CD4-positive, CD25-positive, alpha-beta regulatory T cell (primary cell): ENCODE measurements at regions not wholly inside any gene's neighbourhood (a gene's known extent, or its start where the extent isn't known, plus 50 kb on each side); places are given as distances from the start of the nearest gene placed in this dataset.

Experiments
- ATAC-seq, 2 donors: fragments of 150-1000 bp; cut with Tn5 transposase; one replicate each; pipeline ENCODE4 v1.10.0; 2021; ENCODE audit warnings: low read depth in 2 of 2, moderate number of reproducible peaks in 2 of 2, moderate library complexity in 1 of 2
- DNase-seq, 3 donors: peaks; one replicate each; pipeline versions ENCODE4 v3.0.0 to v3.0.0-alpha.2; 2012 to 2022; ENCODE audit warnings: mixed read lengths in 1 of 3
- H3K27ac ChIP-seq: one replicate; pipeline ENCODE4 v1.7.0; 2013; ENCODE audit warnings: mild to moderate bottlenecking, low read length; ENCODE audit not compliant: insufficient read depth, poor library complexity, severe bottlenecking
- H3K27me3 ChIP-seq: one replicate; pipeline ENCODE4 v1.7.0; 2013; ENCODE audit warnings: low read length; ENCODE audit not compliant: control insufficient read depth, insufficient read depth
- H3K36me3 ChIP-seq: one replicate; pipeline ENCODE4 v1.7.0; 2013; ENCODE audit warnings: mild to moderate bottlenecking, low read length, moderate library complexity; ENCODE audit not compliant: control insufficient read depth, insufficient read depth
- H3K4me1 ChIP-seq: 2 replicates; pipeline ENCODE4 v1.7.0; 2013; ENCODE audit warnings: mild to moderate bottlenecking, low read length; ENCODE audit not compliant: insufficient read depth, control insufficient read depth, poor library complexity, severe bottlenecking
- H3K4me3 ChIP-seq: one replicate; pipeline ENCODE4 v1.7.0; 2013; ENCODE audit warnings: low read depth, mild to moderate bottlenecking, low read length, moderate library complexity
- H3K9me3 ChIP-seq, 2 experiments: 1 replicate in 1 of 2; 2 replicates in 1 of 2; pipeline ENCODE4 v1.7.0; 2013; ENCODE audit warnings: low read length in 2 of 2, mild to moderate bottlenecking in 1 of 2, moderate library complexity in 1 of 2; ENCODE audit not compliant: control insufficient read depth in 2 of 2
- H3K27ac Mint-ChIP-seq, 3 donors: one replicate each; pipeline ENCODE4 v1.8.0; 2020 to 2022; ENCODE audit warnings: mild to moderate bottlenecking in 3 of 3, mixed read lengths in 3 of 3, moderate library complexity in 2 of 3
- H3K27me3 Mint-ChIP-seq: one replicate; pipeline ENCODE4 v1.8.0; 2022; ENCODE audit warnings: mild to moderate bottlenecking, mixed read lengths
- H3K36me3 Mint-ChIP-seq: one replicate; pipeline ENCODE4 v1.8.0; 2020; ENCODE audit warnings: mixed read lengths
- H3K4me1 Mint-ChIP-seq, 4 donors: one replicate each; pipeline ENCODE4 v1.8.0; 2020 to 2022; ENCODE audit warnings: mixed read lengths in 4 of 4, mild to moderate bottlenecking in 1 of 4
- H3K4me3 Mint-ChIP-seq, 4 donors: one replicate each; pipeline ENCODE4 v1.8.0; 2020 to 2022; ENCODE audit warnings: mild to moderate bottlenecking in 4 of 4, mixed read lengths in 4 of 4, moderate library complexity in 3 of 4
- H3K9me3 Mint-ChIP-seq, 7 donors: one replicate each; pipeline ENCODE4 v1.8.0; 2020 to 2022; ENCODE audit warnings: mixed read lengths in 7 of 7, mild to moderate bottlenecking in 3 of 7, moderate library complexity in 2 of 7

DNA sequence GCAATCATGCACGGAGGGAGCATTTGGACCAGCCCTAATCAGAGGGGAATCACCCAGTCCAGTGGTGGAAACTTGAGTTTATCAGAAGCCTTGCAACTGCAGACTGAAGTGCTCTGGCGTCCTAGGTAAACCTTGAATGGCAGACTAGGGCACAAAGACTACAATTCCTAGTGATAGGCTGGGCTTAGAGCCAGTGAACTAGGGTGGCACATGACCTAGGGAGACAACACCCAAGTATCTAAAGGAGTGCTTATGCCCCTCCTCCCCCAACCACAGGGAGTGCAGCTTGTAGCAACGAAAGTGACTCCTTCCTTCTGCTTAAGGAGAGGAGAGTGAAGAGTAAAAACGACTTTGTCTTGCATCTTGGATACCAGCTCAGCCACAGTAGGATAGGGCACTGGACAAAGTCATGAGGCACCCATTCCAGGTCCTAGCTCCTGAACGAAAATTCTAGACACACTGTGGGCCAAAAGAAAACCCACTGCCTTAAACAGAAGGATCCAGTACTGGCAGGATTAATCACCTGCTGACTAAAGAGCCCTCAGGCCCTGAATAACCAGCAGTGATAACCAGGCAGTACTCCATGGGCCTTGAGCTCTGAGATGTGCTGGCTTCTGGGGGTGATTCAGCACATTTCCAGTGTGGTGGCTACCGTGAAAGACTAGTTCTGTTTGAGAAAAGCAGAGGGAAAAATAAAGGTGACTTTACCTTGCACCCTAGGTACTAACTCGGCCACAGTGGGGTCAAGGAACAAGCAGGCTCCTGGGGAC is 58.7 kb upstream of the STARD8 start:
- H3K27me3 ChIP-seq = no peaks in the 10 kb centered on the region
- H3K36me3 ChIP-seq = no peaks in the 10 kb centered on the region
- H3K9me3 Mint-ChIP-seq = peaks cover 1 to 8% (median 5%) of the 10 kb centered on the region in 7 donors
- no peak overlapping the region for H3K4me3 Mint-ChIP-seq
- H3K4me1 Mint-ChIP-seq = no peaks in the 10 kb centered on the region
- no peak for ATAC-seq
- DNase-seq = no peak
- no peaks in the 10 kb centered on the region for H3K4me1 ChIP-seq
- H3K27me3 Mint-ChIP-seq = no peaks in the 10 kb centered on the region
- no peak overlapping the region for H3K27ac Mint-ChIP-seq
- no peak overlapping the region for H3K27ac ChIP-seq
- no peak overlapping the region for H3K4me3 ChIP-seq
- H3K9me3 ChIP-seq = no peaks in the 10 kb centered on the region
- peaks cover 7% of the 10 kb centered on the region for H3K36me3 Mint-ChIP-seq

- Mint-ChIP-seq H3K27ac (no peak overlapping the region), H3K36me3 (peaks cover 7% of the 10 kb centered on the region), H3K27me3 (no peaks in the 10 kb centered on the region)
These were observed 58.1 kb upstream of the STARD8 start for GRCh38 chrX:68589372-68589753.

DNA sequence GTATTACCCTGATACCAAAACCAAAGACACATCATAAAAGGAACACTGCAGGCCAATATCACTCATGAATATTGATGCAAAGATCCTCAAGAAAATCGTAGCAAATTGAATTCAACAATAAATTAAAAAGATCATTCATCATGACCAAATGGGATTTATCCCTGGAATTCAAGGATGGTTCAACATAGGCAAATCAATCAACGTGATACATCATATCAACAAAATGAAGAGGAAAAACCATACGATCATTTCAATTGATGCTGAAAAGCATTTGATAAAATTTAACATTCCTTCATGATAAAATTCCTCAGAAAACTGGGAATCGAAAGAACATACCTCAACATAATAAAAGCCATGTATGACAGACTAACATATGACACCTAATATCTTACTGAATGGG is 52.7 kb upstream of the STARD8 start:
- no peaks in the 10 kb centered on the region for H3K36me3 ChIP-seq
- Mint-ChIP-seq H3K4me3 (no peak overlapping the region), H3K27ac (no peak overlapping the region), H3K9me3 (peaks cover 4 to 29% (median 12%) of the 10 kb centered on the region in 7 donors), H3K36me3 (no peaks in the 10 kb centered on the region), H3K4me1 (no peaks in the 10 kb centered on the region), H3K27me3 (no peaks in the 10 kb centered on the region)
- no peak overlapping the region for H3K27ac ChIP-seq
- ATAC-seq = no peak
- H3K4me1 ChIP-seq = no peaks in the 10 kb centered on the region
- no peaks in the 10 kb centered on the region for H3K27me3 ChIP-seq
- DNase-seq = no peak
- peaks cover 3 to 4% of the 10 kb centered on the region in 2 experiments for H3K9me3 ChIP-seq
- no peak overlapping the region for H3K4me3 ChIP-seq

More at GRCh38 chrX:68589372-68589753, 58.1 kb upstream of the STARD8 start:
- ATAC-seq (no peak), DNase-seq (no peak)
- H3K4me3 ChIP-seq = no peak overlapping the region
- no peaks in the 10 kb centered on the region for H3K27me3 ChIP-seq
- H3K4me1 Mint-ChIP-seq = no peaks in the 10 kb centered on the region
- no peak overlapping the region for H3K4me3 Mint-ChIP-seq
- no peaks in the 10 kb centered on the region for H3K36me3 ChIP-seq
- H3K27ac ChIP-seq = no peak overlapping the region
- H3K4me1 ChIP-seq = no peaks in the 10 kb centered on the region
- peaks cover 2 to 13% (median 6%) of the 10 kb centered on the region in 7 donors for H3K9me3 Mint-ChIP-seq
- no peaks in the 10 kb centered on the region for H3K9me3 ChIP-seq

DNA sequence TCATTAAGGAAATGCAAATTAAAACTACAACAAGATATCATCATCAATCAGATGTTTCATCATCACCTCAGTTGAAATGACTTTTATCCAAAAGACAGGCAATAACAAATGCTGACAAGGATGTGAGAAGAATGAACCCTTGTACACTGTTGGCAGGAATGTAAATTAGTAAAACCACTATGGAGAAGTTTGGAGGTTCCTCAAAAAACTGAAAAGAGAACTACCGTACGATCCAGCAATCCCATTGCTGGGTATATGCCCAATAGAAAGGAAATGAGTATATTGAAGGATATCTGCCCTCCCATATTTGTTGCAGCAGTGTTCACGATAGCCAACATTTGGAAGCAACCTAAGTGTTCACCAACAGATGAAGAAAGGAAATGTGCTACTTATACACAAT is 50.6 kb upstream of the STARD8 start:
- Mint-ChIP-seq H3K27me3 (no peaks in the 10 kb centered on the region), H3K4me1 (no peaks in the 10 kb centered on the region), H3K36me3 (no peaks in the 10 kb centered on the region), H3K9me3 (peaks cover 4 to 30% (median 15%) of the 10 kb centered on the region in 7 donors), H3K4me3 (peak overlapping the region in 1 of 4 donors; percentile 27), H3K27ac (no peak overlapping the region)
- no peaks in the 10 kb centered on the region for H3K4me1 ChIP-seq
- no peaks in the 10 kb centered on the region for H3K36me3 ChIP-seq
- DNase-seq (no peak), ATAC-seq (no peak)
- no peak overlapping the region for H3K4me3 ChIP-seq
- no peaks in the 10 kb centered on the region for H3K27me3 ChIP-seq
- H3K27ac ChIP-seq = no peak overlapping the region
- H3K9me3 ChIP-seq = peaks cover 3 to 4% of the 10 kb centered on the region in 2 experiments
